Common myeloid progenitor, CD34-positive (primary cell): ENCODE measurements at regions not wholly inside any gene's neighbourhood (a gene's known extent, or its start where the extent isn't known, plus 50 kb on each side); places are given as distances from the start of the nearest gene placed in this dataset.

Source experiments
- CTCF ChIA-PET: fragments of 350-600 bp; sonication (Branson Sonifier 250); formaldehyde crosslinking; loops from one replicate; lab custom pipeline; 2021; ENCODE audit warnings: antibody characterized with exemption; lab: Charles Lee
- POLR2A ChIA-PET: fragments of 350-600 bp; sonication (Branson Sonifier 250); formaldehyde crosslinking; loops from one replicate; lab custom pipeline; 2021; ENCODE audit warnings: antibody characterized with exemption; lab: Charles Lee
- DNase-seq, 3 donors: peaks; one replicate each; pipeline versions ENCODE4 v3.0.0 to v3.0.0-alpha.2; 2013
- H3K27ac ChIP-seq, 2 experiments: 1 replicate in 1 of 2; 2 replicates in 1 of 2; pipeline ENCODE4 v1.7.0; 2013; ENCODE audit warnings: inconsistent platforms in 2 of 2, low read length in 2 of 2, mild to moderate bottlenecking in 2 of 2, low read depth in 1 of 2, moderate library complexity in 1 of 2; ENCODE audit not compliant: severe bottlenecking in 2 of 2, insufficient read depth in 1 of 2, poor library complexity in 1 of 2
- H3K27me3 ChIP-seq, 5 experiments: replicated peaks in 2 of 5; 1 replicate in 3 of 5; 2 replicates in 2 of 5; pipeline versions ENCODE4 v1.6.1 to v1.7.0; 2013; ENCODE audit warnings: low read length in 4 of 5, mild to moderate bottlenecking in 2 of 5, moderate library complexity in 2 of 5, inconsistent platforms in 1 of 5; ENCODE audit not compliant: insufficient read depth in 5 of 5, control insufficient read depth in 4 of 5
- H3K36me3 ChIP-seq, 4 experiments: 1 replicate in 2 of 4; 2 replicates in 2 of 4; pipeline versions ENCODE4 v1.6.1 to v1.7.0; 2013; ENCODE audit warnings: low read length in 3 of 4, control low read depth in 1 of 4, mild to moderate bottlenecking in 1 of 4; ENCODE audit not compliant: control insufficient read depth in 4 of 4, insufficient read depth in 4 of 4
- H3K4me1 ChIP-seq, 4 experiments: 1 replicate in 3 of 4; 2 replicates in 1 of 4; pipeline versions ENCODE4 v1.6.1 to v1.7.1; 2013; ENCODE audit warnings: low read length in 3 of 4, mild to moderate bottlenecking in 3 of 4, control low read depth in 1 of 4, inconsistent platforms in 1 of 4, moderate library complexity in 1 of 4; ENCODE audit not compliant: control insufficient read depth in 4 of 4, insufficient read depth in 4 of 4; ENCODE audit errors: control extremely low read depth in 1 of 4
- H3K4me3 ChIP-seq, 7 experiments: 1 replicate in 4 of 7; 2 replicates in 3 of 7; pipeline versions ENCODE4 v1.5.1 to v1.7.0; 2013; ENCODE audit warnings: mild to moderate bottlenecking in 7 of 7, low read length in 6 of 7, moderate library complexity in 6 of 7, inconsistent platforms in 2 of 7, low read depth in 2 of 7, control low read depth in 1 of 7; ENCODE audit not compliant: insufficient read depth in 4 of 7, control insufficient read depth in 1 of 7; ENCODE audit errors: extremely low read depth in 1 of 7
- H3K9me3 ChIP-seq, 5 experiments: 1 replicate in 4 of 5; 2 replicates in 1 of 5; pipeline versions ENCODE4 v1.6.1 to v1.7.1; 2013; ENCODE audit warnings: low read length in 4 of 5, mild to moderate bottlenecking in 2 of 5, inconsistent platforms in 1 of 5, low read depth in 1 of 5, moderate library complexity in 1 of 5; ENCODE audit not compliant: control insufficient read depth in 4 of 5, insufficient read depth in 2 of 5; ENCODE audit errors: control extremely low read depth in 1 of 5
- whole genome bisulfite sequencing: methylation state at CpG from one replicate; pipeline ENCODE4 v1.1.5; 2013; ENCODE audit not compliant: insufficient coverage; 5-methylcytosine and 5-hydroxymethylcytosine counted together

- CTCF ChIA-PET, result interaction anchor here (0.8 kb wide), 1 partner anchor 35 kb away, joined by 3 read pairs; no protein-coding TSS in a partner anchor
- Histone ChIP-seq H3K27ac (no peak overlapping the region), H3K27me3 (peaks cover 0 to 21% (median 0%) of the 10 kb centered on the region in 5 experiments), H3K9me3 (no peaks in the 10 kb centered on the region), H3K36me3 (no peaks in the 10 kb centered on the region), H3K4me1 (peaks cover 0 to 32% (median 23%) of the 10 kb centered on the region in 4 experiments), H3K4me3 (no peak overlapping the region)
- DNase-seq, result no peak
- 100% methylated on average over 1 of the region's 2 CpGs for WGBS
- POLR2A ChIA-PET, result no interaction called here
Observed at GRCh38 chrX:39898147-39898546, 199.6 kb downstream of the BCOR start.

GRCh38 chrX:39899059-39899458 is 198.7 kb downstream of the BCOR start:
- Histone ChIP-seq H3K4me1 (peaks cover 0 to 26% (median 16%) of the 10 kb centered on the region in 4 experiments), H3K4me3 (no peak overlapping the region), H3K9me3 (no peaks in the 10 kb centered on the region), H3K27me3 (peaks cover 0 to 21% (median 0%) of the 10 kb centered on the region in 5 experiments), H3K36me3 (no peaks in the 10 kb centered on the region), H3K27ac (no peak overlapping the region)
- CTCF ChIA-PET, result no interaction called here
- DNase-seq, result no peak
- WGBS, result 100% methylated on average over 5 of the region's 10 CpGs
- POLR2A ChIA-PET, result no interaction called here

GRCh38 chrX:39899856-39900776 is 197.6 kb downstream of the BCOR start:
- H3K36me3 ChIP-seq, result no peaks in the 10 kb centered on the region
- POLR2A ChIA-PET, result no interaction called here
- DNase-seq, result no peak
- no peak overlapping the region for H3K27ac ChIP-seq
- H3K4me1 ChIP-seq, result peaks cover 0 to 18% (median 10%) of the 10 kb centered on the region in 4 experiments
- H3K4me3 ChIP-seq, result no peak overlapping the region
- H3K27me3 ChIP-seq, result peaks cover 0 to 21% (median 0%) of the 10 kb centered on the region in 5 experiments
- 84% methylated on average over 18 of the region's 23 CpGs for WGBS
- no peaks in the 10 kb centered on the region for H3K9me3 ChIP-seq
- CTCF ChIA-PET, result no interaction called here

GRCh38 chrX:39900777-39901170 is 197.0 kb downstream of the BCOR start:
- DNase-seq, result no peak
- ChIA-PET POLR2A (no interaction called here), CTCF (no interaction called here)
- H3K4me3 ChIP-seq, result no peak overlapping the region
- peaks cover 0 to 21% (median 0%) of the 10 kb centered on the region in 5 experiments for H3K27me3 ChIP-seq
- H3K9me3 ChIP-seq, result no peaks in the 10 kb centered on the region
- H3K36me3 ChIP-seq, result no peaks in the 10 kb centered on the region
- peaks cover 0 to 22% (median 16%) of the 10 kb centered on the region in 4 experiments for H3K4me1 ChIP-seq
- 70% methylated on average over 9 of the region's 11 CpGs for WGBS
- H3K27ac ChIP-seq, result no peak overlapping the region

GRCh38 chrX:39903343-39903742 is 194.4 kb downstream of the BCOR start:
- ChIA-PET POLR2A (no interaction called here), CTCF (no interaction called here)
- Histone ChIP-seq H3K27ac (no peak overlapping the region), H3K4me1 (peaks cover 0 to 15% (median 12%) of the 10 kb centered on the region in 4 experiments), H3K36me3 (no peaks in the 10 kb centered on the region), H3K27me3 (peaks cover 0 to 23% (median 0%) of the 10 kb centered on the region in 5 experiments), H3K9me3 (no peaks in the 10 kb centered on the region), H3K4me3 (no peak overlapping the region)
- DNase-seq, result no peak
- WGBS, result 93% methylated on average over 3 of the region's 3 CpGs

GRCh38 chrX:39903937-39904336 is 193.8 kb downstream of the BCOR start:
- H3K4me3 ChIP-seq, result no peak overlapping the region
- no peak for DNase-seq

More at GRCh38 chrX:39903937-39904336, 193.8 kb downstream of the BCOR start:
- Histone ChIP-seq H3K36me3 (no peaks in the 10 kb centered on the region), H3K27me3 (peaks cover 0 to 23% (median 0%) of the 10 kb centered on the region in 5 experiments), H3K4me1 (peaks cover 0 to 19% (median 12%) of the 10 kb centered on the region in 4 experiments), H3K27ac (no peak overlapping the region), H3K9me3 (no peaks in the 10 kb centered on the region)
- ChIA-PET POLR2A (no interaction called here), CTCF (interaction anchor here (1.1 kb wide), 1 partner anchor 189 kb away, joined by 3 read pairs; no protein-coding TSS in a partner anchor)
- WGBS, result 100% methylated on average over 2 of the region's 4 CpGs
